ENCODE measurements at regions not wholly inside any gene's neighbourhood (a gene's known extent, or its start where the extent isn't known, plus 50 kb on each side); places are given as distances from the start of the nearest gene placed in this dataset.

- FAIRE-seq (no peak), DNase-seq (ENCODE audit: insufficient read length, low spot score) (no peak)
- TF ChIP-seq POLR2AphosphoS5 (IDR thresholded peaks at IDR 0.05; ENCODE audit: low read depth, low read length) (no peak), POU2F2 (IDR thresholded peaks at IDR 0.05; ENCODE audit: low read depth, low read length) (no peak), POLR2A (IDR thresholded peaks at IDR 0.05; ENCODE audit: low read depth, low read length) (no peak), PAX5 (IDR thresholded peaks at IDR 0.05; ENCODE audit: insufficient read depth, low read length, severe bottlenecking) (no peak), TAF1 (IDR thresholded peaks at IDR 0.05; ENCODE audit: low read depth, low read length) (no peak), SPI1 (IDR thresholded peaks at IDR 0.05; ENCODE audit: low read depth, low read length) (no peak)
These were observed 1185.8 kb downstream of the UQCRFS1 start for GRCh38 chr19:28027116-28027515.

- FAIRE-seq, result no peak
- TF ChIP-seq PAX5 (IDR thresholded peaks at IDR 0.05; ENCODE audit: insufficient read depth, low read length, severe bottlenecking) (no peak), SPI1 (IDR thresholded peaks at IDR 0.05; ENCODE audit: low read depth, low read length) (no peak), TAF1 (IDR thresholded peaks at IDR 0.05; ENCODE audit: low read depth, low read length) (no peak), POLR2AphosphoS5 (IDR thresholded peaks at IDR 0.05; ENCODE audit: low read depth, low read length) (no peak), POLR2A (IDR thresholded peaks at IDR 0.05; ENCODE audit: low read depth, low read length) (no peak), POU2F2 (IDR thresholded peaks at IDR 0.05; ENCODE audit: low read depth, low read length) (no peak)
- no peak for DNase-seq (ENCODE audit: insufficient read length, low spot score)
These were observed 1186.3 kb downstream of the UQCRFS1 start for GRCh38 chr19:28026636-28027035.

- DNase-seq (ENCODE audit: insufficient read length, low spot score) (no peak), FAIRE-seq (no peak)
- TF ChIP-seq POLR2A (IDR thresholded peaks at IDR 0.05; ENCODE audit: low read depth, low read length) (no peak), SPI1 (IDR thresholded peaks at IDR 0.05; ENCODE audit: low read depth, low read length) (no peak), TAF1 (IDR thresholded peaks at IDR 0.05; ENCODE audit: low read depth, low read length) (no peak), PAX5 (IDR thresholded peaks at IDR 0.05; ENCODE audit: insufficient read depth, low read length, severe bottlenecking) (no peak), POU2F2 (IDR thresholded peaks at IDR 0.05; ENCODE audit: low read depth, low read length) (no peak), POLR2AphosphoS5 (IDR thresholded peaks at IDR 0.05; ENCODE audit: low read depth, low read length) (no peak)
These were observed 1188.0 kb downstream of the UQCRFS1 start for GRCh38 chr19:28024920-28025319.

GRCh38 chr19:28023064-28023463 is 1189.9 kb downstream of the UQCRFS1 start:
- no peak for FAIRE-seq
- TF ChIP-seq SPI1 (IDR thresholded peaks at IDR 0.05; ENCODE audit: low read depth, low read length), result no peak
- TF ChIP-seq POU2F2 (IDR thresholded peaks at IDR 0.05; ENCODE audit: low read depth, low read length), result no peak
- TF ChIP-seq PAX5 (IDR thresholded peaks at IDR 0.05; ENCODE audit: insufficient read depth, low read length, severe bottlenecking), result no peak
- no peak for TF ChIP-seq POLR2AphosphoS5 (IDR thresholded peaks at IDR 0.05; ENCODE audit: low read depth, low read length)
- TF ChIP-seq POLR2A (IDR thresholded peaks at IDR 0.05; ENCODE audit: low read depth, low read length), result no peak
- TF ChIP-seq TAF1 (IDR thresholded peaks at IDR 0.05; ENCODE audit: low read depth, low read length), result no peak

GRCh38 chr19:28022506-28022905 is 1190.4 kb downstream of the UQCRFS1 start:
- no peak for TF ChIP-seq PAX5 (IDR thresholded peaks at IDR 0.05; ENCODE audit: insufficient read depth, low read length, severe bottlenecking)
- TF ChIP-seq POU2F2 (IDR thresholded peaks at IDR 0.05; ENCODE audit: low read depth, low read length), result no peak
- TF ChIP-seq POLR2AphosphoS5 (IDR thresholded peaks at IDR 0.05; ENCODE audit: low read depth, low read length), result no peak
- TF ChIP-seq TAF1 (IDR thresholded peaks at IDR 0.05; ENCODE audit: low read depth, low read length), result no peak

More at GRCh38 chr19:28023064-28023463, 1189.9 kb downstream of the UQCRFS1 start:
- no peak for DNase-seq (ENCODE audit: insufficient read length, low spot score)

GRCh38 chr19:28021259-28022185 is 1191.4 kb downstream of the UQCRFS1 start:
- TF ChIP-seq SPI1 (IDR thresholded peaks at IDR 0.05; ENCODE audit: low read depth, low read length) (peak; percentile 32; the same call in 1 of the 2 replicates), POU2F2 (IDR thresholded peaks at IDR 0.05; ENCODE audit: low read depth, low read length) (no peak)
- DNase-seq (ENCODE audit: insufficient read length, low spot score) (no peak), FAIRE-seq (no peak)

More at GRCh38 chr19:28022506-28022905, 1190.4 kb downstream of the UQCRFS1 start:
- DNase-seq (ENCODE audit: insufficient read length, low spot score) (no peak), FAIRE-seq (no peak)

GRCh38 chr19:28020619-28021258 is 1192.2 kb downstream of the UQCRFS1 start:
- FAIRE-seq (no peak), DNase-seq (ENCODE audit: insufficient read length, low spot score) (no peak)
- TF ChIP-seq POU2F2 (IDR thresholded peaks at IDR 0.05; ENCODE audit: low read depth, low read length) (no peak), TAF1 (IDR thresholded peaks at IDR 0.05; ENCODE audit: low read depth, low read length) (no peak), POLR2AphosphoS5 (IDR thresholded peaks at IDR 0.05; ENCODE audit: low read depth, low read length) (no peak), POLR2A (IDR thresholded peaks at IDR 0.05; ENCODE audit: low read depth, low read length) (no peak), PAX5 (IDR thresholded peaks at IDR 0.05; ENCODE audit: insufficient read depth, low read length, severe bottlenecking) (no peak), SPI1 (IDR thresholded peaks at IDR 0.05; ENCODE audit: low read depth, low read length) (no peak)

- DNase-seq (ENCODE audit: insufficient read length, low spot score) (no peak), FAIRE-seq (no peak)
- TF ChIP-seq POLR2AphosphoS5 (IDR thresholded peaks at IDR 0.05; ENCODE audit: low read depth, low read length) (no peak), SPI1 (IDR thresholded peaks at IDR 0.05; ENCODE audit: low read depth, low read length) (no peak), PAX5 (IDR thresholded peaks at IDR 0.05; ENCODE audit: insufficient read depth, low read length, severe bottlenecking) (no peak), POLR2A (IDR thresholded peaks at IDR 0.05; ENCODE audit: low read depth, low read length) (no peak), TAF1 (IDR thresholded peaks at IDR 0.05; ENCODE audit: low read depth, low read length) (no peak), POU2F2 (IDR thresholded peaks at IDR 0.05; ENCODE audit: low read depth, low read length) (no peak)
These were observed 1193.0 kb downstream of the UQCRFS1 start for GRCh38 chr19:28019901-28020300.

GRCh38 chr19:28019371-28019770 is 1193.6 kb downstream of the UQCRFS1 start:
- TF ChIP-seq POLR2AphosphoS5 (IDR thresholded peaks at IDR 0.05; ENCODE audit: low read depth, low read length), result no peak
- TF ChIP-seq TAF1 (IDR thresholded peaks at IDR 0.05; ENCODE audit: low read depth, low read length), result no peak
- no peak for TF ChIP-seq POU2F2 (IDR thresholded peaks at IDR 0.05; ENCODE audit: low read depth, low read length)
- no peak for TF ChIP-seq POLR2A (IDR thresholded peaks at IDR 0.05; ENCODE audit: low read depth, low read length)
- TF ChIP-seq SPI1 (IDR thresholded peaks at IDR 0.05; ENCODE audit: low read depth, low read length), result no peak
- no peak for TF ChIP-seq PAX5 (IDR thresholded peaks at IDR 0.05; ENCODE audit: insufficient read depth, low read length, severe bottlenecking)
- DNase-seq (ENCODE audit: insufficient read length, low spot score) (no peak), FAIRE-seq (no peak)

Measured in GM12891 (cell line).